ENCODE measurements at regions not wholly inside any gene's neighbourhood (a gene's known extent, or its start where the extent isn't known, plus 50 kb on each side); places are given as distances from the start of the nearest gene placed in this dataset.

DNA sequence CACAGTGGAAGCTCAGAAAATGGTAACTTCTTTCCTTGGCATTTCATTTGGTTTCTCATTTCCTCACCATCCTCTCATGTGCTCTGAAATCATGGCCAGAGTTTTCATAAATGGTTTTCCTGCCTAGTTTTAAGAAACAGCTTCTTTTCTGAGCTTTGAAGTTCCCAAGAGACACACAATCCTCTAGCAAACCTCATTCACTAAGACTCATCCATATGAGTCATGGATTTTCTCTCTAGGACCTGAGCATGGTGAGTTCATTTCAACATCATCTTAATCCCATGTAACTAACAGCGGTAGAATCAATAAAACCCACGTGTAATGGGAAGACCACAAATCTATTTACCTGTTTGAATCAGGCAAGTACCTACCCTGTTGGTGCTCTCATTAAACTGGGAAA is 274.5 kb upstream of the LRTM1 start:
- Histone ChIP-seq H3K36me3 (no peaks in the 10 kb centered on the region), H3K9me3 (no peaks in the 10 kb centered on the region), H3K27me3 (no peaks in the 10 kb centered on the region), H3K27ac (no peak overlapping the region), H3K4me1 (no peaks in the 10 kb centered on the region), H3K4me3 (no peak overlapping the region)
- intact Hi-C loops (cut with DNase I): no loop called here
- peak; percentile 18 for ATAC-seq
- TF ChIP-seq, protein P1, sequence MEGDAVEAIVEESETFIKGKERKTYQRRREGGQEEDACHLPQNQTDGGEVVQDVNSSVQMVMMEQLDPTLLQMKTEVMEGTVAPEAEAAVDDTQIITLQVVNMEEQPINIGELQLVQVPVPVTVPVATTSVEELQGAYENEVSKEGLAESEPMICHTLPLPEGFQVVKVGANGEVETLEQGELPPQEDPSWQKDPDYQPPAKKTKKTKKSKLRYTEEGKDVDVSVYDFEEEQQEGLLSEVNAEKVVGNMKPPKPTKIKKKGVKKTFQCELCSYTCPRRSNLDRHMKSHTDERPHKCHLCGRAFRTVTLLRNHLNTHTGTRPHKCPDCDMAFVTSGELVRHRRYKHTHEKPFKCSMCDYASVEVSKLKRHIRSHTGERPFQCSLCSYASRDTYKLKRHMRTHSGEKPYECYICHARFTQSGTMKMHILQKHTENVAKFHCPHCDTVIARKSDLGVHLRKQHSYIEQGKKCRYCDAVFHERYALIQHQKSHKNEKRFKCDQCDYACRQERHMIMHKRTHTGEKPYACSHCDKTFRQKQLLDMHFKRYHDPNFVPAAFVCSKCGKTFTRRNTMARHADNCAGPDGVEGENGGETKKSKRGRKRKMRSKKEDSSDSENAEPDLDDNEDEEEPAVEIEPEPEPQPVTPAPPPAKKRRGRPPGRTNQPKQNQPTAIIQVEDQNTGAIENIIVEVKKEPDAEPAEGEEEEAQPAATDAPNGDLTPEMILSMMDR (IDR thresholded peaks at IDR 0.05): no peak
- no peak for DNase-seq

DNA sequence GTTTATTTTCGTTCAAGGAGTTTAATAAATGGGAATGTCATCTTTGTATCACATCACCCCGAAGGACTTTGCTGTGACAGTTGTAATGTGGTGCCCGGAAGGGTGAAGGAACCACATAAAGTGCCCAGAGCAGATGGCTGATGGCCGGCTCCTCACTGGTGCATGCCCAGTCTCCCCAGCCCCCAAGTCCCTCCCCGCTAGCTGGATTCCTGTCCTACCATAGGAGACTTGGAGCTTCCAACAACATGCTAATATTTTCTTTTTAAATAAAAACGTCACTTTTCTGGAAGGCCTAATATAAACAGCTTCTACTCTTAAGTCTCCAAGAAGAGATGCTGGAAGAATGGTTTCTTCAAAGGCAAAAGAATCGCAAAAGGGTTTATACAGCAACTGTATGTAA is 273.9 kb upstream of the LRTM1 start:
- Histone ChIP-seq H3K27me3 (no peaks in the 10 kb centered on the region), H3K4me3 (no peak overlapping the region), H3K9me3 (no peaks in the 10 kb centered on the region), H3K4me1 (no peaks in the 10 kb centered on the region), H3K27ac (no peak overlapping the region), H3K36me3 (no peaks in the 10 kb centered on the region)
- intact Hi-C loops (cut with DNase I): no loop called here
- TF ChIP-seq, protein P1 (IDR thresholded peaks at IDR 0.05): no peak
- DNase-seq: no peak
- ATAC-seq: no peak

DNA sequence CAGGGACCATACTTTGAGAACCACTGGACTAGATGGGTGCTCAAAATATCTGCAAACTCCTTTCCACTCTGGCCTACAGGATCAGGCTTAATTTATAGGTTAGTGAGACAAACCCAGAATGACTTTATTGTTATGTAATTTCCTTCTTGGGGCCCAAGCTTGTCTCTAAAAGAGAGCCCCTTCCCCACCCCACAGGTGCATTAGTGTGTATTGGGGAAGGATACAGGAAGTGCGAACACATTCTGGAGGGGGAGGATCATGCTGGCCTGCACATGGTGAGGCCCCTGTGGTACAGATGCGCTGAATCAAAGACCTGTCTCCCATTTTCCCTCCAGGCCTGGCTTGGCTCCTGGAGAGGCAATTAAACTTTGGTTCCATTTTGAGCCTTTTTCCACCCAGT is 273.0 kb upstream of the LRTM1 start:
- Histone ChIP-seq H3K36me3 (no peaks in the 10 kb centered on the region), H3K9me3 (no peaks in the 10 kb centered on the region), H3K27me3 (no peaks in the 10 kb centered on the region), H3K4me3 (no peak overlapping the region), H3K27ac (no peak overlapping the region), H3K4me1 (no peaks in the 10 kb centered on the region)
- TF ChIP-seq, protein P1 (IDR thresholded peaks at IDR 0.05): no peak
- DNase-seq (no peak), ATAC-seq (no peak)
- intact Hi-C loops (cut with DNase I): no loop called here

DNA sequence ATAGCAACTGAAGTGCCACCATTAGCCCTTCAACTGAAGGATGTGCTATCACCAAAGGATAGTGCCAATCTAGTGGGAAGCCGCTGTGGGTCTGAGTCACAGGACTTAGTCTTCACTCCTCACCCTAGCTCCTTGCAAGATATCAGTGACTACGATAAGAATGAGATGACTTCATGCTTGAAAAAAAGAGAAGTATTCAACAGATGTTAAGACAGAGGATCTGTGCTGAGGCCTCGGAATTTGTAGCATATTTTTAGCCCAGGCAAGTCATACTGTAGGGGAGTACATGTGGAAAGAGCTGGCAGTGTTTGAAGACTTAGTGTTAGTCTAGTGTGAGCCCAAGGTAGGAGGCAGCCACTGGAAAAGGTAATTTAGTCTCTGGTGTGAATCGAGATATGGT is 270.7 kb upstream of the LRTM1 start:
- TF ChIP-seq, protein P1 (IDR thresholded peaks at IDR 0.05): no peak
- no peak overlapping the region for H3K27ac ChIP-seq
- ATAC-seq (peak; percentile 18), DNase-seq (no peak)
- H3K4me3 ChIP-seq: no peak overlapping the region
- no peaks in the 10 kb centered on the region for H3K4me1 ChIP-seq
- no peaks in the 10 kb centered on the region for H3K36me3 ChIP-seq
- no peaks in the 10 kb centered on the region for H3K9me3 ChIP-seq
- intact Hi-C loops (cut with DNase I): no loop called here
- no peaks in the 10 kb centered on the region for H3K27me3 ChIP-seq

DNA sequence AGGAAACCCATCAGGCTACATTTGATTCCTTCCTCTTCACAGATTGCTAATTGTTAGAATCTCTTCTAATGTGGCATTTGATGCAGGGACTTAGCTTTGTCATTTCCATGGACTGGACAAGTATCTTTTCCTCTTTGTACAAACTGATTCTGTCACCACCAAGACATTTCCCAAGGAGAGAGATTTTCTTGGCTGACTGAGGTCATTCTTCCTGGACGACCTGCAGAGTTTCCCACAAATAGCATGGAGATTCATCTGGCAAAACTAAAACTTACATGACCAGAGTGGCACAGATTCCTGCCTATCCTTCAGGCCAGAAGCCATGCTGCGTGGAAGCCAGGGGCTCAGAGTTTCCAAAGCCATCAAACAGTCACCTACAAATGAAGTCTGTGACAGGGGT is 269.2 kb upstream of the LRTM1 start:
- Histone ChIP-seq H3K4me3 (no peak overlapping the region), H3K27me3 (no peaks in the 10 kb centered on the region), H3K27ac (no peak overlapping the region), H3K36me3 (no peaks in the 10 kb centered on the region), H3K4me1 (no peaks in the 10 kb centered on the region), H3K9me3 (no peaks in the 10 kb centered on the region)
- TF ChIP-seq, protein P1 (IDR thresholded peaks at IDR 0.05): no peak
- intact Hi-C loops (cut with DNase I): no loop called here
- ATAC-seq: no peak
- DNase-seq: no peak
